VCaP (cell line): ENCODE measurements at regions not wholly inside any gene's neighbourhood (a gene's known extent, or its start where the extent isn't known, plus 50 kb on each side); places are given as distances from the start of the nearest gene placed in this dataset.

Experiments used
- H3K27ac ChIP-seq: fragments of 450-650 bp; 2 replicates; pipeline ENCODE4 v1.5.1; 2017
- CTCF ChIP-seq: fragments of 450-650 bp; conservative IDR thresholded peaks from 2 replicates; pipeline ENCODE4 v1.5.1; 2017; ENCODE audit warnings: mild to moderate bottlenecking, moderate library complexity

- no peak for TF ChIP-seq CTCF
- no peak overlapping the region for H3K27ac ChIP-seq
Observed at GRCh38 chr2:139885921-139886498, 1105.8 kb upstream of the NXPH2 start.

GRCh38 chr2:139876964-139877363 is 1096.8 kb upstream of the NXPH2 start:
- no peak overlapping the region for H3K27ac ChIP-seq
- no peak for TF ChIP-seq CTCF

- H3K27ac ChIP-seq = no peak overlapping the region
- no peak for TF ChIP-seq CTCF
Observed at GRCh38 chr2:139876321-139876720, 1096.1 kb upstream of the NXPH2 start.

GRCh38 chr2:139872503-139872902 is 1092.3 kb upstream of the NXPH2 start:
- no peak for TF ChIP-seq CTCF
- H3K27ac ChIP-seq = no peak overlapping the region

GRCh38 chr2:139872032-139872431 is 1091.8 kb upstream of the NXPH2 start:
- no peak for TF ChIP-seq CTCF
- H3K27ac ChIP-seq = no peak overlapping the region

- TF ChIP-seq CTCF = no peak
- no peak overlapping the region for H3K27ac ChIP-seq
Observed at GRCh38 chr2:139867601-139868226, 1087.5 kb upstream of the NXPH2 start.

GRCh38 chr2:139864821-139865302 is 1084.7 kb upstream of the NXPH2 start:
- no peak overlapping the region for H3K27ac ChIP-seq
- TF ChIP-seq CTCF = no peak
